T47D (cell line): ENCODE measurements at regions not wholly inside any gene's neighbourhood (a gene's known extent, or its start where the extent isn't known, plus 50 kb on each side); places are given as distances from the start of the nearest gene placed in this dataset.

ENCODE experiments used
- DNase-seq, 2 experiments: peaks; one replicate each; pipeline versions ENCODE4 v3.0.0 to v3.0.0-alpha.2; 2011 to 2012; ENCODE audit warnings: low read depth in 1 of 2, low spot score in 1 of 2
- JUND ChIP-seq: IDR thresholded peaks from 2 replicates; pipeline ENCODE4 v1.6.1; 2012; ENCODE audit warnings: low read depth
- in situ Hi-C: cut with HindIII; loops from 2 replicates; pipeline ENCODE4 v1.10.0; 2016; ENCODE audit warnings: low sequenced_read_pairs, low pct_unique_long_range_greater_than_20kb

GRCh38 chr12:92300777-92301176 is 155.1 kb upstream of the BTG1 start:
- TF ChIP-seq JUND = no peak
- in situ Hi-C loops = no loop called here
- no peak for DNase-seq

- in situ Hi-C loops = no loop called here
- TF ChIP-seq JUND = no peak
- DNase-seq = no peak
These were observed 154.1 kb upstream of the BTG1 start for GRCh38 chr12:92299744-92300143.

GRCh38 chr12:92299344-92299743 is 153.7 kb upstream of the BTG1 start:
- no peak for TF ChIP-seq JUND
- in situ Hi-C loops = no loop called here
- DNase-seq = no peak

- TF ChIP-seq JUND = no peak
- DNase-seq = no peak
- in situ Hi-C loops = no loop called here
These were observed 152.5 kb upstream of the BTG1 start for GRCh38 chr12:92297932-92298696.

GRCh38 chr12:92297405-92297804 is 151.8 kb upstream of the BTG1 start:
- no peak for DNase-seq
- in situ Hi-C loops = no loop called here
- no peak for TF ChIP-seq JUND

GRCh38 chr12:92295523-92295922 is 149.9 kb upstream of the BTG1 start:
- no peak for TF ChIP-seq JUND
- in situ Hi-C loops = no loop called here
- peak in 1 of 2 experiments; percentile 12 for DNase-seq

GRCh38 chr12:92294676-92295440 is 149.2 kb upstream of the BTG1 start:
- no peak for TF ChIP-seq JUND
- DNase-seq = no peak
- in situ Hi-C loops = no loop called here

- DNase-seq = peak in 1 of 2 experiments; percentile 47
- TF ChIP-seq JUND = no peak
- in situ Hi-C loops = no loop called here
These were observed 146.4 kb upstream of the BTG1 start for GRCh38 chr12:92292016-92292415.

GRCh38 chr12:92290886-92291285 is 145.2 kb upstream of the BTG1 start:
- no peak for TF ChIP-seq JUND
- DNase-seq = no peak
- in situ Hi-C loops = no loop called here

GRCh38 chr12:92290350-92290695 is 144.7 kb upstream of the BTG1 start:
- DNase-seq = no peak
- in situ Hi-C loops = no loop called here
- no peak for TF ChIP-seq JUND

- in situ Hi-C loops = no loop called here
These were observed 144.1 kb upstream of the BTG1 start for GRCh38 chr12:92289629-92290349.

GRCh38 chr12:92288561-92288960 is 142.9 kb upstream of the BTG1 start:
- DNase-seq = no peak
- TF ChIP-seq JUND = no peak
- in situ Hi-C loops = no loop called here

More at GRCh38 chr12:92289629-92290349, 144.1 kb upstream of the BTG1 start:
- TF ChIP-seq JUND = no peak
- no peak for DNase-seq

GRCh38 chr12:92278378-92278828 is 132.8 kb upstream of the BTG1 start:
- in situ Hi-C loops = no loop called here

More at GRCh38 chr12:92278378-92278828, 132.8 kb upstream of the BTG1 start:
- DNase-seq = no peak
- TF ChIP-seq JUND = no peak
